B cell (primary cell): ENCODE measurements at regions not wholly inside any gene's neighbourhood (a gene's known extent, or its start where the extent isn't known, plus 50 kb on each side); places are given as distances from the start of the nearest gene placed in this dataset.

Source experiments
- EZH2 ChIP-seq: IDR thresholded peaks from 2 replicates; pipeline ENCODE4 v1.6.1; 2012; ENCODE audit warnings: borderline replicate concordance, low read depth, mild to moderate bottlenecking, moderate library complexity, low read length; ENCODE audit not compliant: insufficient read depth, poor library complexity, severe bottlenecking
- TF ChIP-seq, protein P1 (sequence below): fragments of 200-600 bp; IDR thresholded peaks from one replicate; pipeline ENCODE4 v1.8.0; 2022; ENCODE audit warnings: antibody characterized with exemption, mild to moderate bottlenecking

DNA sequence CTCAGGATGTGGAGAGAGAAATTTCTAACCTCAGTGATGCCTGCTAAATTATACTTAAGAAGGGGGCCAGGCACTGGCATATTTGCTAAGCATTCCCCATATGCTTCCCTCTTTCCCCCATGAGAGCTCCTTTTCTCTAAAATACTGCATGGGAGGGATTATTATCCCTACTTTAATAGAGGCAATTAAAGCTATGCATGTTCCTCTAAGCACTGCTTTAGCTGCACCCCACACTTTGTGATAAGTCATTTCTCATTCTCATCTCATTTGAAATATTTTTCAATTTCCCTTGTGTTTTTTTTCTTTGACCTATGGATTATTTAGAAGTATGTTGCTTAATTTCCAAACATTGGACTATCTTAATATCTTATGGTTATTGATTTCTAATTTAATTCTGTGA, 72.1 kb upstream of the CIBAR2 start:
- no peak for TF ChIP-seq EZH2
- TF ChIP-seq, protein P1, sequence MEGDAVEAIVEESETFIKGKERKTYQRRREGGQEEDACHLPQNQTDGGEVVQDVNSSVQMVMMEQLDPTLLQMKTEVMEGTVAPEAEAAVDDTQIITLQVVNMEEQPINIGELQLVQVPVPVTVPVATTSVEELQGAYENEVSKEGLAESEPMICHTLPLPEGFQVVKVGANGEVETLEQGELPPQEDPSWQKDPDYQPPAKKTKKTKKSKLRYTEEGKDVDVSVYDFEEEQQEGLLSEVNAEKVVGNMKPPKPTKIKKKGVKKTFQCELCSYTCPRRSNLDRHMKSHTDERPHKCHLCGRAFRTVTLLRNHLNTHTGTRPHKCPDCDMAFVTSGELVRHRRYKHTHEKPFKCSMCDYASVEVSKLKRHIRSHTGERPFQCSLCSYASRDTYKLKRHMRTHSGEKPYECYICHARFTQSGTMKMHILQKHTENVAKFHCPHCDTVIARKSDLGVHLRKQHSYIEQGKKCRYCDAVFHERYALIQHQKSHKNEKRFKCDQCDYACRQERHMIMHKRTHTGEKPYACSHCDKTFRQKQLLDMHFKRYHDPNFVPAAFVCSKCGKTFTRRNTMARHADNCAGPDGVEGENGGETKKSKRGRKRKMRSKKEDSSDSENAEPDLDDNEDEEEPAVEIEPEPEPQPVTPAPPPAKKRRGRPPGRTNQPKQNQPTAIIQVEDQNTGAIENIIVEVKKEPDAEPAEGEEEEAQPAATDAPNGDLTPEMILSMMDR = no peak
